ENCODE measurements at regions not wholly inside any gene's neighbourhood (a gene's known extent, or its start where the extent isn't known, plus 50 kb on each side); places are given as distances from the start of the nearest gene placed in this dataset.
"Not testable (repeated sequence)": the region's sequence is repeated elsewhere in the genome, so short reads cannot be mapped to it uniquely, and the experiment has no call there.

- H3K4me3 Mint-ChIP-seq, result no peak overlapping the region
- no peaks in the 10 kb centered on the region for H3K27me3 Mint-ChIP-seq (ENCODE audit: low read depth)
- H3K4me1 Mint-ChIP-seq (ENCODE audit: low read depth), result no peaks in the 10 kb centered on the region
- no peak for DNase-seq
- H3K36me3 Mint-ChIP-seq (ENCODE audit: low read depth), result no peaks in the 10 kb centered on the region
- intact Hi-C loops (cut with micrococcal nuclease), result no loop called here
- H3K27ac Mint-ChIP-seq, result no peak overlapping the region
- CTCF ChIA-PET, result no interaction called here
- H3K9me3 Mint-ChIP-seq, result peaks cover 4% of the 10 kb centered on the region
These were observed 365.9 kb downstream of the COL11A1 start for GRCh38 chr1:102742426-102742825.

GRCh38 chr1:102733491-102734236 lies 374.7 kb downstream of the COL11A1 start:
- H3K27ac Mint-ChIP-seq, result no peak overlapping the region
- CTCF ChIA-PET, result no interaction called here
- intact Hi-C loops (cut with micrococcal nuclease), result no loop called here

GRCh38 chr1:102732927-102733326 lies 375.4 kb downstream of the COL11A1 start:
- Mint-ChIP-seq H3K9me3 (no peaks in the 10 kb centered on the region), H3K27me3 (ENCODE audit: low read depth) (no peaks in the 10 kb centered on the region), H3K27ac (no peak overlapping the region), H3K4me1 (ENCODE audit: low read depth) (no peaks in the 10 kb centered on the region), H3K36me3 (ENCODE audit: low read depth) (no peaks in the 10 kb centered on the region), H3K4me3 (no peak overlapping the region)
- CTCF ChIA-PET, result no interaction called here
- DNase-seq, result no peak
- intact Hi-C loops (cut with micrococcal nuclease), result no loop called here

More at GRCh38 chr1:102733491-102734236, 374.7 kb downstream of the COL11A1 start:
- no peaks in the 10 kb centered on the region for H3K27me3 Mint-ChIP-seq (ENCODE audit: low read depth)
- H3K36me3 Mint-ChIP-seq (ENCODE audit: low read depth), result no peaks in the 10 kb centered on the region
- no peak overlapping the region for H3K4me3 Mint-ChIP-seq
- no peaks in the 10 kb centered on the region for H3K9me3 Mint-ChIP-seq
- H3K4me1 Mint-ChIP-seq (ENCODE audit: low read depth), result no peaks in the 10 kb centered on the region
- DNase-seq, result no peak

GRCh38 chr1:102726417-102726816 lies 381.9 kb downstream of the COL11A1 start:
- intact Hi-C loops (cut with micrococcal nuclease), result no loop called here
- H3K27me3 Mint-ChIP-seq (ENCODE audit: low read depth), result no peaks in the 10 kb centered on the region
- no peaks in the 10 kb centered on the region for H3K36me3 Mint-ChIP-seq (ENCODE audit: low read depth)
- no peak for DNase-seq
- H3K4me3 Mint-ChIP-seq, result no peak overlapping the region
- no peaks in the 10 kb centered on the region for H3K4me1 Mint-ChIP-seq (ENCODE audit: low read depth)
- H3K27ac Mint-ChIP-seq, result no peak overlapping the region
- CTCF ChIA-PET, result no interaction called here
- H3K9me3 Mint-ChIP-seq, result no peaks in the 10 kb centered on the region

- CTCF ChIA-PET, result no interaction called here
- intact Hi-C loops (cut with micrococcal nuclease), result no loop called here
- H3K9me3 Mint-ChIP-seq, result no peaks in the 10 kb centered on the region
These were observed 383.6 kb downstream of the COL11A1 start for GRCh38 chr1:102724741-102725140.

GRCh38 chr1:102715150-102715549 lies 393.2 kb downstream of the COL11A1 start:
- Mint-ChIP-seq H3K4me3 (no peak overlapping the region), H3K27ac (no peak overlapping the region), H3K27me3 (ENCODE audit: low read depth) (no peaks in the 10 kb centered on the region), H3K4me1 (ENCODE audit: low read depth) (no peaks in the 10 kb centered on the region), H3K36me3 (ENCODE audit: low read depth) (no peaks in the 10 kb centered on the region), H3K9me3 (peaks cover 2% of the 10 kb centered on the region)
- CTCF ChIA-PET, result no interaction called here
- no peak for DNase-seq
- intact Hi-C loops (cut with micrococcal nuclease), result no loop called here

More at GRCh38 chr1:102724741-102725140, 383.6 kb downstream of the COL11A1 start:
- no peak for DNase-seq
- no peaks in the 10 kb centered on the region for H3K36me3 Mint-ChIP-seq (ENCODE audit: low read depth)
- H3K27ac Mint-ChIP-seq, result no peak overlapping the region
- no peak overlapping the region for H3K4me3 Mint-ChIP-seq
- H3K27me3 Mint-ChIP-seq (ENCODE audit: low read depth), result no peaks in the 10 kb centered on the region
- H3K4me1 Mint-ChIP-seq (ENCODE audit: low read depth), result no peaks in the 10 kb centered on the region

- Mint-ChIP-seq H3K36me3 (ENCODE audit: low read depth) (no peaks in the 10 kb centered on the region), H3K27ac (no peak overlapping the region), H3K27me3 (ENCODE audit: low read depth) (no peaks in the 10 kb centered on the region), H3K4me3 (no peak overlapping the region), H3K9me3 (peaks cover 3% of the 10 kb centered on the region), H3K4me1 (ENCODE audit: low read depth) (no peaks in the 10 kb centered on the region)
- no peak for DNase-seq
- intact Hi-C loops (cut with micrococcal nuclease), result no loop called here
- CTCF ChIA-PET, result no interaction called here
These were observed 408.8 kb downstream of the COL11A1 start for GRCh38 chr1:102699524-102699923.

GRCh38 chr1:102693345-102693744 lies 415.0 kb downstream of the COL11A1 start:
- DNase-seq, result no peak
- H3K9me3 Mint-ChIP-seq, result peaks cover 4% of the 10 kb centered on the region
- intact Hi-C loops (cut with micrococcal nuclease), result no loop called here
- CTCF ChIA-PET, result no interaction called here
- H3K4me3 Mint-ChIP-seq, result no peak overlapping the region
- H3K27me3 Mint-ChIP-seq (ENCODE audit: low read depth), result no peaks in the 10 kb centered on the region
- no peak overlapping the region for H3K27ac Mint-ChIP-seq
- H3K4me1 Mint-ChIP-seq (ENCODE audit: low read depth), result no peaks in the 10 kb centered on the region
- no peaks in the 10 kb centered on the region for H3K36me3 Mint-ChIP-seq (ENCODE audit: low read depth)

GRCh38 chr1:102691592-102692090 lies 416.7 kb downstream of the COL11A1 start:
- Mint-ChIP-seq H3K4me1 (ENCODE audit: low read depth) (no peaks in the 10 kb centered on the region), H3K9me3 (peaks cover 3% of the 10 kb centered on the region), H3K36me3 (ENCODE audit: low read depth) (no peaks in the 10 kb centered on the region), H3K27ac (no peak overlapping the region), H3K4me3 (no peak overlapping the region), H3K27me3 (ENCODE audit: low read depth) (no peaks in the 10 kb centered on the region)
- intact Hi-C loops (cut with micrococcal nuclease), result no loop called here
- CTCF ChIA-PET, result no interaction called here
- DNase-seq, result no peak

- H3K4me1 Mint-ChIP-seq (ENCODE audit: low read depth), result no peaks in the 10 kb centered on the region
- H3K36me3 Mint-ChIP-seq (ENCODE audit: low read depth), result no peaks in the 10 kb centered on the region
- intact Hi-C loops (cut with micrococcal nuclease), result no loop called here
- H3K27me3 Mint-ChIP-seq (ENCODE audit: low read depth), result no peaks in the 10 kb centered on the region
- DNase-seq, result no peak
- H3K9me3 Mint-ChIP-seq, result no peaks in the 10 kb centered on the region
- no peak overlapping the region for H3K27ac Mint-ChIP-seq
- CTCF ChIA-PET, result no interaction called here
- no peak overlapping the region for H3K4me3 Mint-ChIP-seq
These were observed 420.9 kb downstream of the COL11A1 start for GRCh38 chr1:102687383-102687782.

- peaks cover 3% of the 10 kb centered on the region for H3K9me3 Mint-ChIP-seq
- intact Hi-C loops (cut with micrococcal nuclease), result no loop called here
- H3K27me3 Mint-ChIP-seq (ENCODE audit: low read depth), result no peaks in the 10 kb centered on the region
- no peaks in the 10 kb centered on the region for H3K36me3 Mint-ChIP-seq (ENCODE audit: low read depth)
- CTCF ChIA-PET, result no interaction called here
- no peak overlapping the region for H3K27ac Mint-ChIP-seq
- H3K4me3 Mint-ChIP-seq, result no peak overlapping the region
- no peaks in the 10 kb centered on the region for H3K4me1 Mint-ChIP-seq (ENCODE audit: low read depth)
- DNase-seq, result no peak
These were observed 446.8 kb downstream of the COL11A1 start for GRCh38 chr1:102661481-102661880.

GRCh38 chr1:102659876-102660483 lies 448.3 kb downstream of the COL11A1 start:
- H3K4me1 Mint-ChIP-seq (ENCODE audit: low read depth); H3K27ac Mint-ChIP-seq; DNase-seq; CTCF ChIA-PET; H3K27me3 Mint-ChIP-seq (ENCODE audit: low read depth); intact Hi-C loops (cut with micrococcal nuclease); H3K9me3 Mint-ChIP-seq; H3K36me3 Mint-ChIP-seq (ENCODE audit: low read depth); H3K4me3 Mint-ChIP-seq: not testable (repeated sequence)

GRCh38 chr1:102655034-102655433 lies 453.3 kb downstream of the COL11A1 start:
- no peaks in the 10 kb centered on the region for H3K27me3 Mint-ChIP-seq (ENCODE audit: low read depth)
- intact Hi-C loops (cut with micrococcal nuclease), result no loop called here
- no peak for DNase-seq
- H3K27ac Mint-ChIP-seq, result no peak overlapping the region
- no peaks in the 10 kb centered on the region for H3K4me1 Mint-ChIP-seq (ENCODE audit: low read depth)
- CTCF ChIA-PET, result no interaction called here
- H3K4me3 Mint-ChIP-seq, result no peak overlapping the region
- H3K36me3 Mint-ChIP-seq (ENCODE audit: low read depth), result no peaks in the 10 kb centered on the region
- H3K9me3 Mint-ChIP-seq, result peaks cover 5% of the 10 kb centered on the region

Data from activated naive CD4-positive, alpha-beta T cell treated with anti-CD3 and anti-CD28 coated beads for 36 hours (primary cell).